Calu3 (cell line): ENCODE measurements at regions not wholly inside any gene's neighbourhood (a gene's known extent, or its start where the extent isn't known, plus 50 kb on each side); places are given as distances from the start of the nearest gene placed in this dataset.

Source experiments
- BruUV-seq: library from RNA; stranded (reverse); fragments of 400-500 nt; replicated peaks from 2 replicates; lab custom pipeline; 2021; lab: Mats Ljungman, UMichigan
- CTCF ChIA-PET: fragments of 300-600 bp; sonication (Branson Sonifier 250); formaldehyde crosslinking; loops from one replicate; lab custom pipeline; 2022; ENCODE audit warnings: antibody characterized with exemption; lab: Charles Lee
- DNase-seq: peaks from one replicate; pipeline ENCODE4 v3.0.0; 2022
- H3K27ac Mint-ChIP-seq: one replicate; pipeline ENCODE4 v1.8.0; 2022; ENCODE audit warnings: mixed read lengths; ENCODE audit not compliant: unreplicated experiment
- H3K27me3 Mint-ChIP-seq: one replicate; pipeline ENCODE4 v1.8.0; 2022; ENCODE audit warnings: mixed read lengths; ENCODE audit not compliant: unreplicated experiment
- H3K36me3 Mint-ChIP-seq: one replicate; pipeline ENCODE4 v1.8.0; 2022; ENCODE audit warnings: mild to moderate bottlenecking, moderate library complexity, mixed read lengths; ENCODE audit not compliant: insufficient read depth, unreplicated experiment
- H3K4me1 Mint-ChIP-seq: one replicate; pipeline ENCODE4 v1.8.0; 2022; ENCODE audit warnings: mild to moderate bottlenecking, low read depth, mixed read lengths; ENCODE audit not compliant: unreplicated experiment
- H3K4me3 Mint-ChIP-seq: one replicate; pipeline ENCODE4 v1.8.0; 2022; ENCODE audit warnings: mild to moderate bottlenecking, low read depth, moderate library complexity, mixed read lengths; ENCODE audit not compliant: unreplicated experiment
- H3K9me3 Mint-ChIP-seq: one replicate; pipeline ENCODE4 v1.8.0; 2022; ENCODE audit warnings: low read depth, mixed read lengths; ENCODE audit not compliant: unreplicated experiment
- intact Hi-C: fragments of 100-400 bp; cut with micrococcal nuclease; formaldehyde crosslinking; loops from one replicate; pipeline ENCODE4 v1.10.0; 2022; ENCODE audit not compliant: unreplicated experiment
- TF ChIP-seq, protein P1 (sequence below): fragments of 200-600 bp; IDR thresholded peaks from one replicate; pipeline ENCODE4 v1.8.0; 2022; ENCODE audit warnings: antibody characterized with exemption; ENCODE audit not compliant: unreplicated experiment

DNA sequence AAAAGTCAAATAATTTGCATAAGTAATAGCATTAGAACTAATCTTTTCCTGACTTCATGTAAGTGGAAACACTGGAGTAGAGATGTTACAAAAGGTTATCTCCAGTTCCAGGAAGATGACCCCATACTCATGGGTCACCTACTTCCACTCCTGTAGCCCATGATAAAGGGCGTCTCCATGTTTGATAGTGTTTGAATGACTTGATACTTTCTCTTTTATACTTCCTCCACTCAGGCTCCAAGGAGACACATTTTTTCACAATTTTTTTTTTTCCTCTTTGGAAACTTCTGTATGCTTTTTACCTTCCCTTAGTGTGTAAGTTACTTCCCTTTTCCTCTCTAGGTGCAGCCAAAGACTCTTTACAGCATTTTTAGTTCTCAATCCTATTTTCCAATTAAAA, 382.1 kb upstream of the B3GALT2 start:
- Mint-ChIP-seq H3K27ac (no peak overlapping the region), H3K27me3 (no peaks in the 10 kb centered on the region), H3K9me3 (peaks cover 4% of the 10 kb centered on the region), H3K36me3 (no peaks in the 10 kb centered on the region), H3K4me3 (no peak overlapping the region), H3K4me1 (no peaks in the 10 kb centered on the region)
- TF ChIP-seq, protein P1, sequence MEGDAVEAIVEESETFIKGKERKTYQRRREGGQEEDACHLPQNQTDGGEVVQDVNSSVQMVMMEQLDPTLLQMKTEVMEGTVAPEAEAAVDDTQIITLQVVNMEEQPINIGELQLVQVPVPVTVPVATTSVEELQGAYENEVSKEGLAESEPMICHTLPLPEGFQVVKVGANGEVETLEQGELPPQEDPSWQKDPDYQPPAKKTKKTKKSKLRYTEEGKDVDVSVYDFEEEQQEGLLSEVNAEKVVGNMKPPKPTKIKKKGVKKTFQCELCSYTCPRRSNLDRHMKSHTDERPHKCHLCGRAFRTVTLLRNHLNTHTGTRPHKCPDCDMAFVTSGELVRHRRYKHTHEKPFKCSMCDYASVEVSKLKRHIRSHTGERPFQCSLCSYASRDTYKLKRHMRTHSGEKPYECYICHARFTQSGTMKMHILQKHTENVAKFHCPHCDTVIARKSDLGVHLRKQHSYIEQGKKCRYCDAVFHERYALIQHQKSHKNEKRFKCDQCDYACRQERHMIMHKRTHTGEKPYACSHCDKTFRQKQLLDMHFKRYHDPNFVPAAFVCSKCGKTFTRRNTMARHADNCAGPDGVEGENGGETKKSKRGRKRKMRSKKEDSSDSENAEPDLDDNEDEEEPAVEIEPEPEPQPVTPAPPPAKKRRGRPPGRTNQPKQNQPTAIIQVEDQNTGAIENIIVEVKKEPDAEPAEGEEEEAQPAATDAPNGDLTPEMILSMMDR, result no peak
- no TSS peak for BruUV-seq
- CTCF ChIA-PET, result no interaction called here
- DNase-seq, result no peak
- intact Hi-C loops, result no loop called here

DNA sequence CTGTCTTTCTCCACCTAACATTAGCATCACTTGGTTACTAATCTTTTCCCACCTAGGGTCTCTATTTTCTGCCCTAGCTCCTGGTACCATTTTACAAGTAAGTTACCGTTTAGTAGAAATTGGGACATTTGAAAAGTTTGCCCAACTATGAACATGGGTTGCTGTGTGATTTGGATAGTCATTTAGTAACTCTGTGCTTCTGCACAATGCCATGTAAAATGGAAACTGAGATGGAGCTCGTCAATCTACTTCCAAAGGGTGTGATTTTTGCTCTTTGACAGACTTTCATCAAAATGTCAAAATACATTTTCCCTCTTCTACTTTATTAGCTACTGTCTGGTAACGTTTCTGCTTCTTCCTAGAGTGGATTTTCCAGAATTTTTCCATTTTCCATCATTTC, 381.5 kb upstream of the B3GALT2 start:
- intact Hi-C loops, result no loop called here
- H3K27ac Mint-ChIP-seq, result no peak overlapping the region
- no peaks in the 10 kb centered on the region for H3K36me3 Mint-ChIP-seq
- CTCF ChIA-PET, result interaction anchor here (0.7 kb wide), 1 partner anchor 627 kb away, joined by 6 read pairs; no protein-coding TSS in a partner anchor
- no peaks in the 10 kb centered on the region for H3K27me3 Mint-ChIP-seq
- TF ChIP-seq, protein P1, result no peak
- no TSS peak for BruUV-seq
- H3K4me1 Mint-ChIP-seq, result no peaks in the 10 kb centered on the region
- H3K4me3 Mint-ChIP-seq, result no peak overlapping the region
- H3K9me3 Mint-ChIP-seq, result peaks cover 4% of the 10 kb centered on the region
- DNase-seq, result no peak

DNA sequence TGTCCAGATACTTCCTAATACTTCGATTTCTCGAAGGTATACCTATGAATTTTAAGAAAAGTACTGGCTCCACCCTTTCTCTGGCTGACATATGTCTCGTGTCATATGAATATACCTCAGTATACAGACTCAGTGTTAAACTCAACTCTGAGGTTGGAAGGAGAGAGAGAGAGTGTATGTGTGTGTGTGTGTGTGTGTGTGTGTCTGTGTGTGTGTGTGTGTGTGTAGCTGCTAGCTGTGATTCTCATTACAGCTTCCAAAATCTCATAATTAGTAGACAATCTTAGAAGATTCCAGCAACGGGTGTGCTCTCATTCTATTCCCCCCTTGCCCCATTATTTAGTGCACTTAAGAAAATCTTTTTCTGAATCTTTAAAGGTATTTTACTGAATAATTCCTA, 380.3 kb upstream of the B3GALT2 start:
- Mint-ChIP-seq H3K4me1 (no peaks in the 10 kb centered on the region), H3K27ac (no peak overlapping the region), H3K36me3 (no peaks in the 10 kb centered on the region), H3K9me3 (no peaks in the 10 kb centered on the region), H3K4me3 (no peak overlapping the region), H3K27me3 (no peaks in the 10 kb centered on the region)
- BruUV-seq, result no TSS peak
- no peak for DNase-seq
- intact Hi-C loops, result no loop called here
- TF ChIP-seq, protein P1, result no peak
- CTCF ChIA-PET, result no interaction called here

DNA sequence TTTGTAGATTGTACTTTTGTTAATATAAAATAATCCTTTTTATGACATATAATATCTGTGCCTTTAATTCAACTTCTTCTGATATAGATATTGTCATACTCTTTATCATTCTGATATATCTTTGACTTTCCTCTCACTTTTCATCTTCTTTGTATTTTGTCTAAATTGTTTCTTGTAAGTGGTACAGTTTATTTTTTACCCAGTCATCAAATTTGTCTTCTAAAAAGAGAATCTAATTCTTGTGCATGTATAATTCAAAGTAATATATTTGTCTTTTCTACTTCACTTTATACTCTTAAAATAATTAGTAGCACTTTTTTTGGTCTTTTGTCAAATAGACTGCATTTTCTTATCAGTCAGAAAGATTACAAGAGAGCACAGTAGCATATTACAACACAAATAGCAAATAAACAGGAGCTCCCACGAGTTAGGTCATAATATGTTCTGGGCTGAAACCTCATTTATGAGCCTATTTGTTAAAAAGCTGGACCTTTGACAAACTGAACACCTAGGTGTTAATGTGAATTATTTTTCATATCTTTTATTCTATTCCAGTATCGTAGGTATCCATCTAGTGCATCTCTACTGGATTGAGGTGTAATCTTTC, 379.7 kb upstream of the B3GALT2 start:
- TF ChIP-seq, protein P1, result no peak
- no TSS peak for BruUV-seq
- Mint-ChIP-seq H3K4me3 (no peak overlapping the region), H3K9me3 (no peaks in the 10 kb centered on the region), H3K36me3 (no peaks in the 10 kb centered on the region), H3K27me3 (no peaks in the 10 kb centered on the region), H3K4me1 (no peaks in the 10 kb centered on the region), H3K27ac (no peak overlapping the region)
- intact Hi-C loops, result no loop called here
- CTCF ChIA-PET, result no interaction called here
- no peak for DNase-seq
